ENCODE measurements at regions not wholly inside any gene's neighbourhood (a gene's known extent, or its start where the extent isn't known, plus 50 kb on each side); places are given as distances from the start of the nearest gene placed in this dataset.
"Not testable (repeated sequence)": the region's sequence is repeated elsewhere in the genome, so short reads cannot be mapped to it uniquely, and the experiment has no call there.

DNA sequence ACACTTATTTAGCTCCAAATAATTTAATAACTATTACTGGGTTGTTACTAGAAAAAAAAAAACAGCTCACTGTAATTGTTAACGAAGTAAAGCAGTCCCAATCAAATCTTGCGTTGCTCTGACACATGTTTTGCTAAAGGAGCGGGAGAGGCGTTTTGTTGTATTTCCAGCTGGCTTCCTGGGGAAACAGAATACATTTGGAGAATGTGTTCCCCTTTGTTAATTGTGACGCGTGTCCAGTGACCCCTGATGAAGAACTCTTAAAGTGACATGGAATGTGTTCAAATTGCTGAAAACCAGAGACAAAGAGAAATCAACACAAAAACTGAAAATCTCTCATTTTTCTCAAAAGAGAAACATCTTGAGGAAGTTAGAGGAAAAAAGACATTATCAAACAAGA is 1690.6 kb downstream of the SPATA31A7 start:
- H3K9me3 ChIP-seq, H3K27ac ChIP-seq, H3K9ac ChIP-seq, H3K4me2 ChIP-seq, H3K36me3 ChIP-seq, H3K4me3 ChIP-seq, H4K20me1 ChIP-seq, H3K27me3 ChIP-seq, H3K4me1 ChIP-seq: not testable (repeated sequence)

DNA sequence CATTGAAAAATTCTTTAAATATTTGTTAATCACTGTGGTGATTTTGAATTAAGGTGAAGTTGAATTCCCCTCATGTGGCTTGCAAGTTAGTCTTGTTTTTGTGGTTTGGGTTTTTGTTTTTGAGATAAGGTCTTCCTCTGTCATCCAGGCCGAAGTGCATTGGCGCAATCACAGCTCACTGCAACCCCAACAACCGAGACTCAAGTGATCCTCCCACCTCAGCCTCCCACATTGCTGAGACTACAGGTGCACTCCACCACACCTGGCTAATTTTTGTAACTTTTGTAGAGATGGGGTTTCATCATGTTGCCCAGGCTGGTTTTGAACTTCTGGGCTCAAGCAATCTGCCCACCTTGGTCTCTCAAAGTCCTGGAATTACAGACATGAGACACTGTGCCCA is 1691.1 kb downstream of the SPATA31A7 start:
- not testable (repeated sequence) for H3K27me3 ChIP-seq, H4K20me1 ChIP-seq, H3K27ac ChIP-seq, H3K4me3 ChIP-seq, H3K9me3 ChIP-seq, H3K4me1 ChIP-seq, H3K36me3 ChIP-seq, H3K4me2 ChIP-seq, H3K9ac ChIP-seq

DNA sequence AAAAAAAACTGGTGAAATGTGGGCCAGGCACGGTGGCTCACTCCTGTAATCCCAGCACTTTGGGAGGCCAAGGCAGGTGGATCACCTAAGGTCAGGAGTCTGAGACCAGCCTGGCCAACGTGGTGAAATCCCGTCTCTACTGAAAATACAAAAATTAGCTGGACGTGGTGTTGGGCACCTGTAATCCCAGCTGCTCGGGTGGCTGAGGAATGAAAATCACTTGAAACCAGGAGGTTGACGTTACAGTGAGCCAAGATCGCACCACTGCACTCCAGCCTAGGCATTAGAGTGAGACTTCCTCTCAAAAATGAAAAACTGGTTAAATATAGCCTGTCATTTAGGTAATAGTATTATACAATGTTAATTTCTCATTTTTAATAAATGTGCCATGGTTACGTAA is 1692.0 kb downstream of the SPATA31A7 start:
- not testable (repeated sequence) for H3K27me3 ChIP-seq, H3K4me2 ChIP-seq, H3K9me3 ChIP-seq, H3K9ac ChIP-seq, H3K4me1 ChIP-seq, H3K27ac ChIP-seq, H4K20me1 ChIP-seq, H3K4me3 ChIP-seq, H3K36me3 ChIP-seq

DNA sequence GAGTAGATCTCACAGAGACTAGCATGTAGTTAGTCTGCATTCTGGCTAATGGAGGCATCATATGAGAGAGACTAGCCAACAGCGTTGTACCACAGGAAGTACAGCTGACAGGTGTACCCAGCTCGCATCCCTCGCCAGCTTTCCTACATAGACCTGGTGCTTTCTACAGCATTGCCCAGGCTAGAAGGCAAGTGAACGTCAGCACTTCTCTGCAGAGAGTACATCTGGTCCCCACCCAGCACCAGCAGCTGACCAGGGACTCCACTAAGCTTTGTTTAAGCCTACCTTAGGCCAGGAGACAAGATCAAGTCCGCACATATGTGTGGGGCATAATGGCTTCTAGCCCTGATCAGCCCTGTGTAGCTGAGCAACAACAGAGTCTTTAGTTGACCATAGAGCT is 1692.9 kb downstream of the SPATA31A7 start:
- H3K4me3 ChIP-seq, H3K4me1 ChIP-seq, H3K27ac ChIP-seq, H4K20me1 ChIP-seq, H3K4me2 ChIP-seq, H3K36me3 ChIP-seq, H3K9me3 ChIP-seq, H3K27me3 ChIP-seq, H3K9ac ChIP-seq: not testable (repeated sequence)

DNA sequence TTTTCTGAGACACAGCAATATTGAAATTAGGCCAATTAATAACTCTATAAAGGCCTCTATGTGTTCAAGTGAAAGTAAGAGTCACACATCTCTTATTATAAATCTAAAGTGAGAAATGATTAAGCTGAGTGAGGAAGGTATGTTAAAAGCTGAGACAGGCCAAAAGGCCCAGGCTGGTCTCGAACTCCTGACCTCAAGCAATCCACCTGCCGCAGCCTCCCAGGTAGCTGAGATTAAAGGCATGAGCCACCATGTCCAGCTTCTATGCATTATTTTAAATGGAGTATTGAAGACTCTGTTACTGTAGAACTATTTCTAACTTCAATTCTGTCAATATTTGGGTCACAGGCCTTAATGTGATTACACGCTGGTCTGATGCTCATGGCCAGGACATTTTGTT is 1706.9 kb downstream of the SPATA31A7 start:
- not testable (repeated sequence) for H4K20me1 ChIP-seq, H3K9me3 ChIP-seq, H3K4me2 ChIP-seq, H3K27ac ChIP-seq, H3K4me3 ChIP-seq, H3K27me3 ChIP-seq, H3K36me3 ChIP-seq, H3K4me1 ChIP-seq, H3K9ac ChIP-seq

DNA sequence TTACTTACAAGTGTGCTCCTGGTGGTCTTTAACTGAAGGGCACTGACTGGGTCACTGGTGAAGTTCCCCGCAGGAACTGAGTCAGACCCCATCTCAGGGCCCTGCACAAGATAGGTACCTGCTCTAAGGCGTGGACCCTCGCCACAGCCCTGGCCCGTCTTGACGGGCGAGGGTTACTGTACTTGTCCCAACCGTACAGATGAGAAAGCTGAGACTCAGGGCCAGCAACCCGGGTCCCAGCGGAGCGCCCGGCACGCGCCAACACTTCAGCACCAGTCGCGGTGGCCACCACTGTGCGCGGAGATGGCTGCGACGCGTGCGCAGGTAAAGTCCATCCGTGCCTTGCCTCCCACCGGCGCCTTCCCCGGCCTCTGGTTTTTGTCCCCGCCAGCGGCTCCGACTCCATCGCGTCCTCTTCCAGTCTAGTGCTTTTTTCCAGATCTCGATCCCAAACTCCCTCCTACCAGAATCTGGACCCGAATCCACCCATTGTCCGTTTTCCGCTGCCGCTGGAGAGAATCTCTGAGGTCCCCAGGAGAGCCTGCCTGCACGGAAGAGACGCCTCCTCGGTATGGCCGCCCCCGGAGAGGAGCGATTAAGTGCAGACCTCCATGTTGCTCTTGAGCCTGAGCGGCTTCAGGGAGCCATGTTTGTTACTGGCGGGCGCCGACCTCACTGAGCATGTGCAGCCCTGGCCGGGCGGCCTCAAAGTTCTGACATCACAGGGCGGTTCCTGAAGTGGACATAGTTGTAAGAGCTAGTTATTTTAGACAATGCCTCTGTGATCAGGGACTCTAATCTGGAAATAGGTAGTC is 1707.8 kb downstream of the SPATA31A7 start:
- not testable (repeated sequence) for H4K20me1 ChIP-seq, H3K9me3 ChIP-seq, H3K36me3 ChIP-seq, H3K9ac ChIP-seq, H3K4me1 ChIP-seq, H3K27me3 ChIP-seq, H3K4me2 ChIP-seq, H3K27ac ChIP-seq
- H3K4me3 ChIP-seq, result peak overlapping the region; percentile 47; the same call in 1 of the 2 replicates

DNA sequence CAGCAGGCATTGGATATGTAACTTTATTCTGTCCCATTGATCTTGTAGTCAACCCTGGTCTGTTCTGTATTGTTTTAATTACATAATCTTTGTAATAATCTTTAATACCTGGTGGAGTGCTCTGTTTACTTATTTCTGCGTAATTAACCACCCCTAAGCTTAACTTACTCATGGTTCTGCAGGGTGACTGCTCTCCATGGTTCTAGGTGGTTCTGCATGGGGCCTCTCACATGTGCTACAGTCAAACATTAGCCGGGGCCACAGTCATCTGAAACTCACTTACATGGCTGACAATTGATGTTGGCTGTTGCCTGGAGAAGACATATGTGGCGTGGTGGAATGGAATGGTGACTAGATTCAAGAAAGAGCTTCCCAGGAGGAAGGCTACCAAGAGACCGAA is 1709.8 kb downstream of the SPATA31A7 start:
- not testable (repeated sequence) for H3K9me3 ChIP-seq, H4K20me1 ChIP-seq, H3K27ac ChIP-seq, H3K4me3 ChIP-seq, H3K4me1 ChIP-seq, H3K36me3 ChIP-seq, H3K9ac ChIP-seq, H3K4me2 ChIP-seq, H3K27me3 ChIP-seq

DNA sequence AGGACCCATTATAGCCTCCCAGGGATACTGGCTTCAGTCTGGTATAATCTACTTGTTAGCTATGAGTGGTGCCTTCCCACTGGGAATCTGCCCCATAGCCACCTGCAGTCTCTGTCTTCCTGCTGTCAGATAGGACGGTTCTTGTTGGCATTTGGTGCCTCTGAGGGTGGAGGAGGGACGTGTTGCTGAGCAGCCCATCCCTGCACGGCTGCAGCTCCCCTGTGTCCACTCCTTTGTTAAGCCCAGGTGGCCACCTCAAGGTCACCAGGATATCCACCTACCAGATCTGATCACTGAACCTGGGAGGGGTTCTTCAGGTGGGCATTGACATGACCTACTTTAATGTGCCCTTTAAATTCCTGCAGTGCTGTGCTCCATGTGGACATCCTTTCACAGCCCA is 1714.2 kb downstream of the SPATA31A7 start:
- H4K20me1 ChIP-seq, H3K4me3 ChIP-seq: not testable (repeated sequence)

DNA sequence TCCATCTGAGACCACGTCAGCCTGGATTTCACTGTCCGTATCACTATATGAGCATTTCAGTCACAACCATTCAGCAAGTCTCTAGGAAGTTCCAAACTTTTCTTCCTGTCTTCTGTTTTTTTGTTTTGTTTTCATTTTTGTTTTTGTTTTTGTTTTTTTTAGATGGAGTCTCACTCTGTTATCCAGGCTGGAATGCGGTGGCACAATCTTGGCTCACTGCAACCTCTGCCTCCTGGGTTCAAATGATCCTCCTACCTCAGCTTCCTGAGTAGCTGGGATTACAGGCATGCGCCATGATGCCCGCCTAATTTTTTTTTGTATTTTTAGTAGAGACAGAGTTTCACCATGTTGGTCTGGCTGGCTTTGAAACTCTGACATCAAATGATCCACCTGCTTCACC is 1715.9 kb downstream of the SPATA31A7 start:
- H3K4me1 ChIP-seq, H4K20me1 ChIP-seq, H3K9me3 ChIP-seq, H3K27me3 ChIP-seq, H3K4me3 ChIP-seq, H3K9ac ChIP-seq, H3K4me2 ChIP-seq, H3K27ac ChIP-seq, H3K36me3 ChIP-seq: not testable (repeated sequence)

More for the DNA sequence above, 1714.2 kb downstream of the SPATA31A7 start:
- H3K36me3 ChIP-seq, H3K4me2 ChIP-seq, H3K27ac ChIP-seq, H3K9ac ChIP-seq, H3K4me1 ChIP-seq, H3K9me3 ChIP-seq, H3K27me3 ChIP-seq: not testable (repeated sequence)

DNA sequence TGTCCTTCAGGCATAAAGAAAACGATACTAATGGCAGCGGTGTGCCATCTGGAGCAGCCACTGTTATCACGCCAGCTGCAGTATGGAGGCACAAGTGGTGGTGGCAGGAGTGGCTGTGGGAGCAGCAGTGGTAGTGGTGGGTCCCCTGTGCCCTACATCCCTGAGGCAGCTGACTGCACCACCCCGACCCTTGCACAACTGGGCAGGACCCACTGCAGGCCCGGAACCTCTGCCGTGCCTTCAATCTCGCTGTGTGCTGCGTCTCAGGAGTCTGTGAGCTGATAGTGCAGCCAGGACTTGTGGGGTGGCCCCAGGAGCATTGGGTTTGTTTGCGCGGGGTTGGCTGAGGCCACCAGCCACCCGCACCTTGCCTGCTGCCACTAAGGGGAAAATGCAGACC is 1718.0 kb downstream of the SPATA31A7 start:
- H3K4me1 ChIP-seq, H3K4me2 ChIP-seq, H4K20me1 ChIP-seq, H3K27ac ChIP-seq, H3K9me3 ChIP-seq, H3K36me3 ChIP-seq, H3K27me3 ChIP-seq, H3K9ac ChIP-seq, H3K4me3 ChIP-seq: not testable (repeated sequence)

DNA sequence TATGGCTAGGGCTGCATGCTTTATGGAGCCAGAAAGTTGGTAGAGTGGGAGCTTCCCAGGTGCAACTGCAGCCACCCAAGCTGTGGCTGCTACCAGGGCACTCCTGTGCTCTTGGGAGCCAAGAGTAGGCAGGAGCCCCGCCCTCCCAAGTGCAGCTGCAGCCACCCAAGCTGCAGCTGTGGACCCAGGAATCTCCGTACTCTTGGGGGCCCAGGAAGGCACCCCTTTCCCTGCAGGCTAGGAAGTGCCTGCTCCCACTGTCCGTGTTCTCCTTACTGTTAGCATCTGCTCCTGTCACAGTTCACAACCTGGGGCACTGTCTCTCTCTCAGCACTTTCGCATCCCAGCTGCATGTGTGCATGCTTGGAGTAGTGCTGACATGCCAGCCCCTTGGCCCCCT is 1718.4 kb downstream of the SPATA31A7 start:
- not testable (repeated sequence) for H4K20me1 ChIP-seq, H3K27me3 ChIP-seq, H3K9ac ChIP-seq, H3K4me2 ChIP-seq, H3K9me3 ChIP-seq, H3K36me3 ChIP-seq, H3K27ac ChIP-seq, H3K4me3 ChIP-seq, H3K4me1 ChIP-seq

DNA sequence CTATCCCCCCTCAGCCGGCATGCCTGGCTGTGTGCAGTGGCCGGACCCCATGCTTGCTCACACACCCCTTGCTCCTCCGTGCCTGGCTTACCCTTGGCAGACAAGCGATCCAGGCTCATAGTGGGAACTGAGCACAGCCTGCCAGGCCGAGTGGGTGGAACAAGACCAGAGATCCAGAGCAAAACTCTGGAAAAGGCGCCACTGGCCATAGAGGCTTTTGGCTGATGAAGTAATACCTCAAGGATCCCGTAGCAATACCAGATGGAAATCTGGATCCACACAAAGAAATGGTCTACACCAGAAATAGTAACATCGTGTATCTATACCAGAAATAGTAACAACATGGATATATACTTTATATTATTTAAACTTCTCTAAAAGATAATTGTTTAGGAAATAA is 1719.6 kb downstream of the SPATA31A7 start:
- not testable (repeated sequence) for H3K9ac ChIP-seq, H3K27ac ChIP-seq

DNA sequence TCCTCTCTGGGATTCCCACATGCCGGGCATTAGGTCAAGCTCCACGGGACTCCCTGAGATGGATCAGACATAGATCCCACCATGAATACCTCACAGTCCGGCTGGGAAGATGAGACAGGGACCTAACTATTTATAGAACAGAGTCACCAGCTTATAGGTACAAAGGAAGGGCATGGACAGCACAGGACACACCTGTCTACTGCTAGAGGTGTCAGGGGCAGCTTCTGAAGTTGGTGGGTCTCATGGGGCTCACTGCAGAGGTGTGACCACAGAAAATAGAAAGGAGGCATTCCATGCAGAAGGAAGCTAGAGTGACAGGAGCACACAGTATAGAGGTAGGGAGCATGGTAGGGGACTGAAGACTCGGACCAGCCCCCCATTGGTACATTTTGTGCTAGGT is 1722.4 kb downstream of the SPATA31A7 start:
- not testable (repeated sequence) for H3K4me3 ChIP-seq, H3K36me3 ChIP-seq, H3K9me3 ChIP-seq, H3K27ac ChIP-seq, H3K9ac ChIP-seq, H4K20me1 ChIP-seq, H3K27me3 ChIP-seq, H3K4me2 ChIP-seq, H3K4me1 ChIP-seq

More for the DNA sequence above, 1719.6 kb downstream of the SPATA31A7 start:
- H3K4me1 ChIP-seq, H3K4me2 ChIP-seq, H3K4me3 ChIP-seq, H3K9me3 ChIP-seq, H3K27me3 ChIP-seq, H3K36me3 ChIP-seq, H4K20me1 ChIP-seq: not testable (repeated sequence)

DNA sequence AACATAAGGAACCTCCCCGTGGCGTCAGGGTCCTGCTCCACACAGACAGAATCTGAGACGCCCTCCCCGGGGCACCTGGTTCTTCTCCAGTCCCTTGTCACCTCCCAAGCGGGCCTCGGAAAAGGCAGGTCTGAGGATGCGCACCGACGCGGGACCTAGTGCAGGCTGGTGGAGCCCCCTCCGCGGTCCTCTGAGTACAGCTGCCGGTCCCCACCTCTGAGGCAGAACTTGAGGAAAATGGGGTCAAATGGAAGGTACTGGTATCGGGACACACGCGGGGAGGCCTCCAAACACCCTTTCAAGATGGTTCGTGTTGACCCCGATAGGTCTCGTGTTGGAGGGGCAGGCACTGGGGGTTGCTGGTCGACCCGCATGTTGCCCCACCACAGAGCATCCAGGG is 1725.3 kb downstream of the SPATA31A7 start:
- not testable (repeated sequence) for H3K4me2 ChIP-seq, H3K9me3 ChIP-seq, H4K20me1 ChIP-seq, H3K27ac ChIP-seq, H3K27me3 ChIP-seq, H3K4me1 ChIP-seq, H3K4me3 ChIP-seq, H3K9ac ChIP-seq, H3K36me3 ChIP-seq

DNA sequence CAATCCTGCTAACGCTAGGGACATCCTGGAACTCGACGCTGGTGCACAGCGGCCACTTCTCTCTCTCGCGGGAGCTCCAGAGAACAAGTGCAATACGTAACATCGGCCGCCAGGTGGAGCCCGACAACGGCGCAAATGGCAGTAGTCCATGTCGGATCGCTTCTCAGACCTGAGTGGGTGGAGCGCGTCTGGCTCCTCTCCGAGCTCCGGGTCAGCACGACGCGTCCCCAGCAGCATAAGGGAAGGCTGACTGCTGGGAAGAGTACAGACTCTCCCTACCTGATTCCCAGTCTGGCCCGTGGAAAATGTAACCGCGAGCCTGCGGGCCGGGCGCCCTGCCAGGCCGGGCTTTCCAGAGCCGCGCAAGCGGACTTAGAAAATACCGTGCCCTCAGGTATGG is 1725.8 kb downstream of the SPATA31A7 start:
- not testable (repeated sequence) for H3K36me3 ChIP-seq, H3K4me3 ChIP-seq, H4K20me1 ChIP-seq, H3K9me3 ChIP-seq, H3K27ac ChIP-seq, H3K9ac ChIP-seq, H3K4me1 ChIP-seq, H3K4me2 ChIP-seq, H3K27me3 ChIP-seq

All from BLaER1 (cell line).